ENCODE measurements at regions not wholly inside any gene's neighbourhood (a gene's known extent, or its start where the extent isn't known, plus 50 kb on each side); places are given as distances from the start of the nearest gene placed in this dataset.

- H3K27me3 ChIP-seq (ENCODE audit: insufficient read depth, insufficient read length): no peaks in the 10 kb centered on the region
- H3K4me1 ChIP-seq (ENCODE audit: insufficient read depth, insufficient read length): no peaks in the 10 kb centered on the region
- no peaks in the 10 kb centered on the region for H3K36me3 ChIP-seq (ENCODE audit: insufficient read depth, insufficient read length, low read length)
- H3K9me3 ChIP-seq (ENCODE audit: insufficient read depth, low read length): no peaks in the 10 kb centered on the region
- no peak for DNase-seq (ENCODE audit: low read depth, low spot score)
- TF ChIP-seq SUZ12 (IDR thresholded peaks at IDR 0.05; ENCODE audit: extremely low read depth, insufficient read depth, insufficient read length): no peak
- TF ChIP-seq YY1 (IDR thresholded peaks at IDR 0.05; ENCODE audit: insufficient read depth, insufficient read length): no peak
- no peak for TF ChIP-seq ZNF274 (IDR thresholded peaks at IDR 0.05; ENCODE audit: low read depth, low read length)
- H3K4me3 ChIP-seq (ENCODE audit: insufficient read length, low read depth): no peak overlapping the region
- H3K9ac ChIP-seq (ENCODE audit: insufficient read length, low read depth): no peak overlapping the region
Measured at GRCh38 chr21:18603261-18603660, 199.7 kb upstream of the TMPRSS15 start.

GRCh38 chr21:18603980-18604379 is 200.4 kb upstream of the TMPRSS15 start:
- Histone ChIP-seq H3K4me3 (ENCODE audit: insufficient read length, low read depth) (no peak overlapping the region), H3K9me3 (ENCODE audit: insufficient read depth, low read length) (no peaks in the 10 kb centered on the region), H3K27me3 (ENCODE audit: insufficient read depth, insufficient read length) (no peaks in the 10 kb centered on the region), H3K9ac (ENCODE audit: insufficient read length, low read depth) (no peak overlapping the region), H3K36me3 (ENCODE audit: insufficient read depth, insufficient read length, low read length) (no peaks in the 10 kb centered on the region), H3K4me1 (ENCODE audit: insufficient read depth, insufficient read length) (no peaks in the 10 kb centered on the region)
- DNase-seq (ENCODE audit: low read depth, low spot score): no peak
- TF ChIP-seq ZNF274 (IDR thresholded peaks at IDR 0.05; ENCODE audit: low read depth, low read length) (no peak), SUZ12 (IDR thresholded peaks at IDR 0.05; ENCODE audit: extremely low read depth, insufficient read depth, insufficient read length) (no peak), YY1 (IDR thresholded peaks at IDR 0.05; ENCODE audit: insufficient read depth, insufficient read length) (no peak)

GRCh38 chr21:18608226-18608625 is 204.6 kb upstream of the TMPRSS15 start:
- Histone ChIP-seq H3K36me3 (ENCODE audit: insufficient read depth, insufficient read length, low read length) (no peaks in the 10 kb centered on the region), H3K9me3 (ENCODE audit: insufficient read depth, low read length) (no peaks in the 10 kb centered on the region), H3K27me3 (ENCODE audit: insufficient read depth, insufficient read length) (no peaks in the 10 kb centered on the region), H3K9ac (ENCODE audit: insufficient read length, low read depth) (no peak overlapping the region), H3K4me1 (ENCODE audit: insufficient read depth, insufficient read length) (no peaks in the 10 kb centered on the region), H3K4me3 (ENCODE audit: insufficient read length, low read depth) (no peak overlapping the region)
- no peak for DNase-seq (ENCODE audit: low read depth, low spot score)
- no peak for TF ChIP-seq SUZ12 (IDR thresholded peaks at IDR 0.05; ENCODE audit: extremely low read depth, insufficient read depth, insufficient read length)
- no peak for TF ChIP-seq YY1 (IDR thresholded peaks at IDR 0.05; ENCODE audit: insufficient read depth, insufficient read length)
- no peak for TF ChIP-seq ZNF274 (IDR thresholded peaks at IDR 0.05; ENCODE audit: low read depth, low read length)

- no peak for TF ChIP-seq SUZ12 (IDR thresholded peaks at IDR 0.05; ENCODE audit: extremely low read depth, insufficient read depth, insufficient read length)
- TF ChIP-seq ZNF274 (IDR thresholded peaks at IDR 0.05; ENCODE audit: low read depth, low read length): no peak
- TF ChIP-seq YY1 (IDR thresholded peaks at IDR 0.05; ENCODE audit: insufficient read depth, insufficient read length): no peak
- H3K36me3 ChIP-seq (ENCODE audit: insufficient read depth, insufficient read length, low read length): no peaks in the 10 kb centered on the region
- no peaks in the 10 kb centered on the region for H3K27me3 ChIP-seq (ENCODE audit: insufficient read depth, insufficient read length)
- no peaks in the 10 kb centered on the region for H3K4me1 ChIP-seq (ENCODE audit: insufficient read depth, insufficient read length)
- DNase-seq (ENCODE audit: low read depth, low spot score): no peak
- H3K9ac ChIP-seq (ENCODE audit: insufficient read length, low read depth): no peak overlapping the region
- H3K4me3 ChIP-seq (ENCODE audit: insufficient read length, low read depth): no peak overlapping the region
- H3K9me3 ChIP-seq (ENCODE audit: insufficient read depth, low read length): no peaks in the 10 kb centered on the region
Measured at GRCh38 chr21:18614303-18614702, 210.7 kb upstream of the TMPRSS15 start.

- DNase-seq (ENCODE audit: low read depth, low spot score): no peak
- Histone ChIP-seq H3K9me3 (ENCODE audit: insufficient read depth, low read length) (no peaks in the 10 kb centered on the region), H3K4me1 (ENCODE audit: insufficient read depth, insufficient read length) (no peaks in the 10 kb centered on the region), H3K9ac (ENCODE audit: insufficient read length, low read depth) (no peak overlapping the region), H3K4me3 (ENCODE audit: insufficient read length, low read depth) (no peak overlapping the region), H3K36me3 (ENCODE audit: insufficient read depth, insufficient read length, low read length) (no peaks in the 10 kb centered on the region), H3K27me3 (ENCODE audit: insufficient read depth, insufficient read length) (no peaks in the 10 kb centered on the region)
- no peak for TF ChIP-seq ZNF274 (IDR thresholded peaks at IDR 0.05; ENCODE audit: low read depth, low read length)
- no peak for TF ChIP-seq YY1 (IDR thresholded peaks at IDR 0.05; ENCODE audit: insufficient read depth, insufficient read length)
- TF ChIP-seq SUZ12 (IDR thresholded peaks at IDR 0.05; ENCODE audit: extremely low read depth, insufficient read depth, insufficient read length): no peak
Measured at GRCh38 chr21:18617291-18617690, 213.7 kb upstream of the TMPRSS15 start.

- DNase-seq (ENCODE audit: low read depth, low spot score): no peak
- H3K36me3 ChIP-seq (ENCODE audit: insufficient read depth, insufficient read length, low read length): no peaks in the 10 kb centered on the region
- TF ChIP-seq YY1 (IDR thresholded peaks at IDR 0.05; ENCODE audit: insufficient read depth, insufficient read length) (no peak), SUZ12 (IDR thresholded peaks at IDR 0.05; ENCODE audit: extremely low read depth, insufficient read depth, insufficient read length) (no peak), ZNF274 (IDR thresholded peaks at IDR 0.05; ENCODE audit: low read depth, low read length) (no peak)
Measured at GRCh38 chr21:18620436-18620835, 216.9 kb upstream of the TMPRSS15 start.

GRCh38 chr21:18622383-18622782 is 218.8 kb upstream of the TMPRSS15 start:
- Histone ChIP-seq H3K4me1 (ENCODE audit: insufficient read depth, insufficient read length) (no peaks in the 10 kb centered on the region), H3K27me3 (ENCODE audit: insufficient read depth, insufficient read length) (no peaks in the 10 kb centered on the region), H3K36me3 (ENCODE audit: insufficient read depth, insufficient read length, low read length) (no peaks in the 10 kb centered on the region), H3K9ac (ENCODE audit: insufficient read length, low read depth) (no peak overlapping the region), H3K9me3 (ENCODE audit: insufficient read depth, low read length) (no peaks in the 10 kb centered on the region), H3K4me3 (ENCODE audit: insufficient read length, low read depth) (no peak overlapping the region)
- DNase-seq (ENCODE audit: low read depth, low spot score): no peak
- TF ChIP-seq YY1 (IDR thresholded peaks at IDR 0.05; ENCODE audit: insufficient read depth, insufficient read length) (no peak), SUZ12 (IDR thresholded peaks at IDR 0.05; ENCODE audit: extremely low read depth, insufficient read depth, insufficient read length) (no peak), ZNF274 (IDR thresholded peaks at IDR 0.05; ENCODE audit: low read depth, low read length) (no peak)

More at GRCh38 chr21:18620436-18620835, 216.9 kb upstream of the TMPRSS15 start:
- no peak overlapping the region for H3K9ac ChIP-seq (ENCODE audit: insufficient read length, low read depth)
- no peaks in the 10 kb centered on the region for H3K9me3 ChIP-seq (ENCODE audit: insufficient read depth, low read length)
- no peaks in the 10 kb centered on the region for H3K27me3 ChIP-seq (ENCODE audit: insufficient read depth, insufficient read length)
- no peaks in the 10 kb centered on the region for H3K4me1 ChIP-seq (ENCODE audit: insufficient read depth, insufficient read length)
- H3K4me3 ChIP-seq (ENCODE audit: insufficient read length, low read depth): no peak overlapping the region

All from NT2/D1 (cell line).